Neuron (in vitro differentiated cells): ENCODE measurements at regions not wholly inside any gene's neighbourhood (a gene's known extent, or its start where the extent isn't known, plus 50 kb on each side); places are given as distances from the start of the nearest gene placed in this dataset.
"Not testable (repeated sequence)": the region's sequence is repeated elsewhere in the genome, so short reads cannot be mapped to it uniquely, and the experiment has no call there.

Source experiments
- H2AFZ ChIP-seq: one replicate; pipeline ENCODE4 v1.6.1; 2013; ENCODE audit warnings: low read depth, mild to moderate bottlenecking, inconsistent platforms, low read length, moderate library complexity
- H3K27me3 ChIP-seq: one replicate; pipeline ENCODE4 v1.6.1; 2013; ENCODE audit warnings: low read length; ENCODE audit not compliant: insufficient read depth
- H3K36me3 ChIP-seq: one replicate; pipeline ENCODE4 v1.6.1; 2013; ENCODE audit warnings: low read length; ENCODE audit not compliant: insufficient read depth
- H3K4me1 ChIP-seq: one replicate; pipeline ENCODE4 v1.6.1; 2013; ENCODE audit warnings: low read length; ENCODE audit not compliant: insufficient read depth
- H3K4me3 ChIP-seq: 2 replicates; pipeline ENCODE4 v1.5.1; 2013; ENCODE audit warnings: mild to moderate bottlenecking, low read length, moderate library complexity
- H3K9me3 ChIP-seq: one replicate; pipeline ENCODE4 v1.6.1; 2013; ENCODE audit warnings: low read length

DNA sequence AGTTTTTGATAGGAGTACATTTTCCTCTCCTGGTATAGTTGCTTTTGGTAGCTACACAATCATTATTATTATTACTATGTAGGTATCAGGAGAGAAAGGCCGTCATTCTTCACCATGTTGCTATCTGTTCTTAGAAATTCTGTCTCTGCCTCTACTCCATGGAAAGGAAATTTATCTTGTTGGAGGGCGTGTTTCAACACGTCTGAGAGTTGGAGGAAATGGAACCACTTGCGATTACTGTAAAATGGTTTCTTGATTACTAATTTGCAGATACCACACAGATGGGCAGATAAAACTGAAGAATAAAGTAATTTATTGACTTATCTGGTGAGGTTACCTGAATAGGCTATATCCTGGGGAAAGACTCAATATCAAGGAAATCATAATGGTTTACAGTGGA lies 488.4 kb downstream of the NR2F2 start:
- no peak overlapping the region for H2AFZ ChIP-seq
- H3K27me3 ChIP-seq: no peaks in the 10 kb centered on the region
- peaks cover 3% of the 10 kb centered on the region for H3K4me1 ChIP-seq
- H3K36me3 ChIP-seq: no peaks in the 10 kb centered on the region
- no peaks in the 10 kb centered on the region for H3K9me3 ChIP-seq
- no peak overlapping the region for H3K4me3 ChIP-seq

DNA sequence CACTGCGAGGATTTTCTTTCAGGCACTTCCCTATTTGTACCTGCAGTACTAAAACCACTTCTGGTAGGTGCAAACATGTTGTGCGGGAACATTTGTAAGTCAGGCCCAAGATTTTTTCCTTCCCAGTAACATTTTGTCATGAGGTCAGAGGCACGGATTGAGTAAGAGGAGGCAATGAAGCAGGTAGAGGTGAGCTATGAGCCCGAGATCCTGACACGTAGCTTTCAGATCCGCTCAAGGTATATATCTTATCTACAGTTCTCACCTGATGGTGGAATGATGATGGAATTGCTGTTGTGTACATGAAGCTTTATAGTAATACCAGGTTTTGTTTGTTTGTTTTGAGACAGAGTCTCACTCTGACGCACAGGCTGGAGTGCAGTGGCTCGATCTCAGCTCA lies 497.5 kb downstream of the NR2F2 start:
- H3K36me3 ChIP-seq: no peaks in the 10 kb centered on the region
- H3K4me1 ChIP-seq: peaks cover 12% of the 10 kb centered on the region
- H3K4me3 ChIP-seq: no peak overlapping the region
- H3K27me3 ChIP-seq: no peaks in the 10 kb centered on the region
- no peak overlapping the region for H2AFZ ChIP-seq
- no peaks in the 10 kb centered on the region for H3K9me3 ChIP-seq

DNA sequence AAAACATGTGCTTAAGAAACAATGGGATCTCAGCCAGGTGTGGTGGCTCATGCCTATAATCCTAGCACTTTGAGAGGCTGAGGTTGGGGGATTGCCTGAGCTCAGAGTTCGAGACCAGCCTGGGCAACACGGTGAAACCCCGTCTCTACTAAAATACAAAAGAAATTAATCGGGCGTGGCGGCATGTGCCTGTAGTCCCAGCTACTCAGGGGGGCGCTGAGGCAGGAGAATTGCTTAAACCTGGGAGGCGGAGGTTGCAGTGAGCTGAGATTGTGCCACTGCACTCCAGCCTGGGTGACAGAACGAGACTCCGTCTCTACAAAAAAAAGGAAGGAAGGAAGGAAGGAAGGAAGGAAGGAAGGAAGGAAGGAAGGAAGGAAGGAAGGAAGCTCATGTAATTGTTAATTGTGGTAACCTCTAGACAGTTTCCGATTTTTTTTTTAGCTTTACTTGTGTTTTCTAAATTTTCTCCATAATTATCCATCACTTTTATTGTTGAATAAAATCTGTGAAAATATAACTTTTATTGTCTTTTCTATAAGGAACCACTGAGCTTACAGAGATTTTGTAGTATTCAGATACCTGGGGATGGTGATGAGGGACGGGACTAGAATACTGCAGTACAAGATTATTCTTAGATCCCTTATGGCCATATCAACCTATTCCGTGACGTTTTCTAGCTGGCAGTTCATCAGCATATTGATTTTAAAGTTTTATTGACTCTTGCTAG lies 506.9 kb downstream of the NR2F2 start:
- no peaks in the 10 kb centered on the region for H3K36me3 ChIP-seq
- no peaks in the 10 kb centered on the region for H3K27me3 ChIP-seq
- peaks cover 3% of the 10 kb centered on the region for H3K9me3 ChIP-seq
- no peaks in the 10 kb centered on the region for H3K4me1 ChIP-seq
- H2AFZ ChIP-seq: no peak overlapping the region
- no peak overlapping the region for H3K4me3 ChIP-seq

DNA sequence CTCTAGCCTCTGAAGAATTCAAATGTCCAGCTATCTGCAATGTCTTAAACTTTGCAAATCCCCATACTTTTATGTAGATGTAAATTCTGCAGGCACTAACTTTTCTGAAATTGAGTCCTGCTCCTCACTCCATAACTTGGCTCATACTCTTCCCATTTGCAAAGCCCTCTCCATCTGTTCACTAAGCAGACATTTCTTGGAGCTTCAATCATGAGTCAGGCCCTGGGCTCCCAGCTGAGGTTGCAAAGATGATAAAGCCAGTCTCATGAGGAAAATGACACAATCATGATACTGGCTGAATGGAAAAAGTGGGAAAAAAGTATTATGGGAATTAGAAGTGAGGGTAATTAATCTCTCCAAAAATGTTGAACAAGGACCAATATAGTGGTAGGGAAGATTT lies 507.6 kb downstream of the NR2F2 start:
- Histone ChIP-seq H2AFZ (no peak overlapping the region), H3K4me1 (no peaks in the 10 kb centered on the region), H3K9me3 (peaks cover 4% of the 10 kb centered on the region), H3K36me3 (no peaks in the 10 kb centered on the region), H3K4me3 (no peak overlapping the region), H3K27me3 (no peaks in the 10 kb centered on the region)

DNA sequence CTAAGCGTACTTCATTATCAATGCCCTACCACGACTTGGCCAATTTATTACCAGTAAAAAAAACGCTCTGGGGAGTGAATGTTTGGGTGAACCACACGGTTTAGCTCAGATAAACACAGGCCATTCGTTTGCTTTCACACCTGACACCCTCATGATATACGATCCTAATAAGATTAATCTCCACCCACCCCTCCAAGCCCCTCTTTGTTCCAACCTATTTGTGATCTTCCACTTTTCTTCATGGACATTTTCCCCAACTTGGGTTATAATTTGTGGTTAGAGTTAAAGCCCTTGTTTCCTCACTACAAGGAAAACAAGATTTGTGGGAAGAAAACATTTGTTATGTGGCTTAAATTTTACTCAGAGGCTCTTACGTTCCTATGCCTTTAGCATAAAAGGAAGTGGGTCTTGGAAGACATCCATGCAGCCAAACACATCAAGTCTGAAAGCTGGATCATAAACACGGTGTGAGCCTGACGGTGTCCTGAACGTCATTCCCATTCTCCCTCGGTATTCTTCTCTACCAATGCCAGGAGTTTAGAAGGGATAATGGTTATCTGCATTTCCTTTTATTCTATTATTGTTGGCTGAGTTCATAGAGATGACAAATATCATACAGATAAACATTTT lies 518.9 kb downstream of the NR2F2 start:
- no peak overlapping the region for H3K4me3 ChIP-seq
- peaks cover 5% of the 10 kb centered on the region for H3K9me3 ChIP-seq
- no peak overlapping the region for H2AFZ ChIP-seq
- H3K36me3 ChIP-seq: no peaks in the 10 kb centered on the region
- no peaks in the 10 kb centered on the region for H3K27me3 ChIP-seq
- H3K4me1 ChIP-seq: no peaks in the 10 kb centered on the region

DNA sequence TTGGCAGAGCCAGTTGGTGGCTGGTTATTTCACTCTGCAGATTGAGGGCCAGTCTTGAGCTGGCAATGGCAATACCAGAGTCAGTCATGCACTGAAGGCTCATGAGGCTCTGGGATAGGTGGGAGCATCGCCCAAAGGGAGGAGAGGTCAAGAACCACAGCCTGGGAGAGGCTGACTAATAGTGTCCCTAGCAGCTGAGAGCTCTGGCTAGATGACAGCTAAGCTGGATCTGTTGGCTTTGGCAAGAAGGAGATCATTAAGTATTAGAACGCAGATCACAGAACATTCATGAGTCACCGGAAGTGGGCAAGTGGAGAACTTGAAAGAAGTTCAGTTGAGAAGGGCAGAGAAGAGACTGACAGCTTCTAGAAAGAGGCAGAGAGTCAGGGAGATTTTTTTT lies 521.1 kb downstream of the NR2F2 start:
- Histone ChIP-seq H3K4me3 (no peak overlapping the region), H3K36me3 (no peaks in the 10 kb centered on the region), H3K27me3 (no peaks in the 10 kb centered on the region), H3K4me1 (no peaks in the 10 kb centered on the region), H3K9me3 (peaks cover 3% of the 10 kb centered on the region), H2AFZ (no peak overlapping the region)

DNA sequence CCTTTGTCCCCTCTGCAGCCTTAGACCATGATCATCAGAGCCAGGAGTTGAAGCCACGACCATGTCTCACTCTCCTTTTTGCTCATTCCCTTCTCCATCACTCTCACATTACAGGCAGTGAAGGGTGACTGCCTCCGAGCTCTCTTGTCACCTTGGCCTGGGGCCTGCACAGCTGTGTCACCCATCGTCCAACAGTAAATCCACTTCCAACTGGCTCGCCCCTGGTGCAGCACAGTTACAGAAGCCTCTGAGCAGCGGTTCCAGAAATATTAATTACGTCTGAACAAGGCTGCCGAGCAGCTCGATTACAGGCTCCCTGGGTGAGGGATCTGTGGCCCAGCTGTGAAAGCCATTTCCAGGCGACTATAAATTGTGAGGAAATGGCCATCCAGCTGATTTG lies 528.2 kb downstream of the NR2F2 start:
- Histone ChIP-seq H3K4me1 (no peaks in the 10 kb centered on the region), H3K36me3 (no peaks in the 10 kb centered on the region), H3K4me3 (no peak overlapping the region), H3K27me3 (no peaks in the 10 kb centered on the region), H2AFZ (no peak overlapping the region), H3K9me3 (no peaks in the 10 kb centered on the region)

DNA sequence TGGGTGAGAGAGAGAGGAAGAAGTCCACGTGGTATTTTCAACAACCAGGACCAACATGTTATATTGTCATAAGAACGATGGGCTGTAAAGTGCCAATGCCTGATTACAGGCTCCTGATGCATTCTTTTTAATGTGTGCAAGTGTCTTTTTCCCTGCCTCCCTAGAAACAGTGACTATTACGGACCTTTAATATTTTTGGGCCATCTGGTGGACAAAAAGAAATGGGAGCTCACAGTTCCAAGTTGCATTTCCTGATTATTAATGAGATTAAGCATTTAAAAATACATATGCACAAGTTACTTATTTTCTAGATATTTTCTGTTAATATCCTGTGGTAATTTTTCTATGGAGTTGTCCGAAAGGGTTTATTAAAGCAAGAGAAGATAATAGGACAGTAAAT lies 530.2 kb downstream of the NR2F2 start:
- no peak overlapping the region for H3K4me3 ChIP-seq
- no peaks in the 10 kb centered on the region for H3K36me3 ChIP-seq
- H3K27me3 ChIP-seq: no peaks in the 10 kb centered on the region
- no peaks in the 10 kb centered on the region for H3K4me1 ChIP-seq
- no peak overlapping the region for H2AFZ ChIP-seq
- no peaks in the 10 kb centered on the region for H3K9me3 ChIP-seq

DNA sequence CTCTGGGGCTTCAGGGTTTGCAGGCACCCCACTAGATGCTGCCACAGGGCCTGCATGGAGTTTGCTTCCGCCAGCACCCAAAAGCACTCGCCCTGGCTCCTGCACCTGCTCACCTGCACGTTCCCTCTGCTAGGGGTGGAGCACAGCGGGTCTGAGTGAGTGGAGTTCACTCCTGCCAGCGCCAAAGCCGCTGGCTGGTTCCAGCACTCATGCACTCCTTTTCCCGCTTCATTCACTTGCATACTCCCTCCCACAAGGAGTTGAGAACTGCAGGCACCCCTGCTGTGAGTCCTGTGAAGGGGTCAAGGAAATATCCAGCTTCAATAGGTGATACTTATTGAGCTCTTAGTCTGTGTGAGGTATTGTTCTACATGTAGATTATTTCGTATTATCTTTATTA lies 537.5 kb downstream of the NR2F2 start:
- no peaks in the 10 kb centered on the region for H3K27me3 ChIP-seq
- peaks cover 9% of the 10 kb centered on the region for H3K4me1 ChIP-seq
- H2AFZ ChIP-seq: no peak overlapping the region
- no peak overlapping the region for H3K4me3 ChIP-seq
- H3K9me3 ChIP-seq: peaks cover 8% of the 10 kb centered on the region
- no peaks in the 10 kb centered on the region for H3K36me3 ChIP-seq

DNA sequence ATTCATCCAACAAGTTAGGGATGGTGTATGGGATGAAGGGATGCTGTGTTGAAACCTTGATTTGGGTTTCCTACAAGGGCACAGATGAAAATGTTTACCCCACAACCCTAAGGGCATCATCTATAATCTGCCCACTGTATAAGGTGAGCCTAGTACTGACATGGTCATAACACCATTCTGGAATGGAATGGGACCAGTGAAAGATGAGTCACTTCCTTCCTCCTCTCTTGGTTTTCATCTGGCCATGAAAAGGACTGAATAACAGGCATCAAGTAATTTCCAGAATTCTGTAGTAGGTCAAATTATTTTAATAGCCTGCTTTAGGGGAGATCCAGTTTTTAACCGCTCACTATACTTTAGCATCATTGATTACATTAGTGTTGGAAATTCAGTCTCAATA lies 538.6 kb downstream of the NR2F2 start:
- Histone ChIP-seq H3K27me3 (no peaks in the 10 kb centered on the region), H3K9me3 (peaks cover 8% of the 10 kb centered on the region), H3K36me3 (no peaks in the 10 kb centered on the region), H3K4me3 (no peak overlapping the region), H3K4me1 (peaks cover 9% of the 10 kb centered on the region), H2AFZ (no peak overlapping the region)

DNA sequence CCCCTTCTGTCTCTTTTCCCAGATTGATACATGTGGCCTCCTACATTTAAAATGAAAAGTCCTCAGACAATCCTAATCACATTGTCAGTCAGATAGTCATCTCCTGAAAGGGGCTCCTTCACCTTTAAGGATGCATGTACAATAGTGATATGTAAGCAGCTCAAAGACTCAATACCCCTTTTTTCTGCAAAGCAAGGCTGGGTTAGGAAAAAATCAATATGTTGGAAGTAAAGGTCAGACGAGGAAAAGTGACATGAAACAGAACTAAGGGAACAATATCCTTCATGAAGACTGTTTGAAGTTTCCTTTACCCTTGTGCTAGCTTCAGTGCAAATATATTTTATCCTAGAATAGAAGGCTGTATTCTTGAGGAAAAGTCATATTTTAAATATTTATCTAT lies 539.3 kb downstream of the NR2F2 start:
- Histone ChIP-seq H3K4me3 (no peak overlapping the region), H2AFZ (no peak overlapping the region), H3K36me3 (no peaks in the 10 kb centered on the region)

DNA sequence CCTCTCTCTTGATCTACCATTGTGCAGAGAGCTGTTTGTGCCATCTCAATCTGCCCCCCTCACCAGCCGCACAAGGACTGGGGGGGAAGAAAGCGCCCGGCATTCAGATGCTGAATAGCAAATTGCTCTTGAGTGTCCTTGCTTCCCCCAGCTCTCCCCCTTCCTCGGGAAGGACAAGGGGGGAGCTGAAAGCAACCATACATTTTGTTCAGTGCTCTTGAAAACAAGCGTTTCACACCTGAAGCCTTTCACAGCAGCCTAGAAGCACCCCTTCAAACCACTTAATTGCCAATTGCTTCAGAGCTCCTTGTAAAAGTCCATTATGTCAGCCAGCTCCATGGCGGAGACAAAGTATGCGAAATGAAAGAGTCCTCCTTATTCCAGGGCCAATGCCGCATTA lies 540.1 kb downstream of the NR2F2 start:
- H2AFZ ChIP-seq: no peak overlapping the region
- peaks cover 9% of the 10 kb centered on the region for H3K4me1 ChIP-seq
- no peak overlapping the region for H3K4me3 ChIP-seq
- peaks cover 8% of the 10 kb centered on the region for H3K9me3 ChIP-seq
- H3K36me3 ChIP-seq: no peaks in the 10 kb centered on the region
- no peaks in the 10 kb centered on the region for H3K27me3 ChIP-seq

More for the DNA sequence above, 539.3 kb downstream of the NR2F2 start:
- Histone ChIP-seq H3K4me1 (peaks cover 9% of the 10 kb centered on the region), H3K9me3 (peaks cover 8% of the 10 kb centered on the region), H3K27me3 (no peaks in the 10 kb centered on the region)

DNA sequence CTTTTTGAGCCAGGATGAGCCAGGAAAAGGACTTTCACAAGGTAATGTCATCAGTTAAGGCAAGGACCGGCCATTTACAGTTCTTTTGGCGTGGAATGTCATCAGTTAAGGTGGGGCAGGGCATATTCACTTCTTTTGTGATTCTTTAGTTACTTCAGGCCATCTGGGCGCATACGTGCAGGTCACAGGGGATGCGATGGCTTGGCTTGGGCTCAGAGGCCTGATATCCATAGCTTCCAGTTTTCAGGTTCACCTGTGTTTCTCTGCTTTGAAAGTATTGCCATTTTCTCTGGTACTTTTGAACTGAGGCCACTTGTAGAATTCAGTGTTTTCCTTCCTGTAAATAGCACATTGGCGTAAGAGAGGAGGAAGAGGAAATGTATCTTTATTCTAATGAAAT lies 546.9 kb downstream of the NR2F2 start:
- H3K4me3 ChIP-seq, H2AFZ ChIP-seq, H3K36me3 ChIP-seq, H3K4me1 ChIP-seq, H3K27me3 ChIP-seq, H3K9me3 ChIP-seq: not testable (repeated sequence)

DNA sequence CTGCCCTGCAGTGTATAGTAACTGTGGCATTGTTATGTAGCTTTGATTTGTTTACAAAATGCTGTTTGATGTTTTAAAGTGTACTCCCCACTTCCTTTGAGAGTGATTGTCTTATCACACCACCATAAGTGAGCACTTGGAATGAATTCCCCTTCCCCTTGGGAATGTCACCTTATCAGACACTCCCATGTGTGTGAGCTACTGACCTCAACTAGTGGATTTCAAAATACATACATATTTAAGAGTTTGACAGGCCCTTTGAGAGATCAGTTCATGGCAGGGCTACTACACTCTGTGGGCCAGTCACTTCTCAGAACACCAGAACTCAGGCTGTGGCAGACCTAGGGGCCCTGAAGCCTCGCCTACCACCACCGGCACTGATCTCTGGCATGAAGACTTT lies 547.6 kb downstream of the NR2F2 start:
- Histone ChIP-seq H3K27me3 (no peaks in the 10 kb centered on the region), H2AFZ (no peak overlapping the region), H3K9me3 (no peaks in the 10 kb centered on the region), H3K36me3 (no peaks in the 10 kb centered on the region), H3K4me3 (no peak overlapping the region), H3K4me1 (peaks cover 8% of the 10 kb centered on the region)
